Body of pancreas (tissue), 4 donors: ENCODE measurements at regions not wholly inside any gene's neighbourhood (a gene's known extent, or its start where the extent isn't known, plus 50 kb on each side); places are given as distances from the start of the nearest gene placed in this dataset.

Source experiments
- ATAC-seq: fragments of 150-250 bp; one replicate; pipeline ENCODE4 v1.9.1; 2016
- DNase-seq, 4 donors: peaks; one replicate each; pipeline ENCODE4 v3.0.0-alpha.2; 2019
- H3K27ac ChIP-seq, 4 donors: fragments of 200-600 bp; sonication (generic); 1 replicate in 3 of 4; 2 replicates in 1 of 4; pipeline versions ENCODE4 v1.5.1 to v1.6.1; 2016 to 2019; ENCODE audit warnings: mild to moderate bottlenecking in 1 of 4, mixed read lengths in 1 of 4, moderate library complexity in 1 of 4
- H3K27me3 ChIP-seq, 2 donors: fragments of 200-600 bp; sonication (generic); one replicate each; pipeline ENCODE4 v1.6.0; 2016; ENCODE audit warnings: mild to moderate bottlenecking in 1 of 2
- H3K36me3 ChIP-seq, 2 donors: fragments of 200-600 bp; sonication (generic); replicated peaks in 1 of 2; 2 replicates each; pipeline ENCODE4 v1.5.1; 2016; ENCODE audit warnings: low read depth in 2 of 2; ENCODE audit not compliant: insufficient read depth in 1 of 2
- H3K4me1 ChIP-seq: fragments of 200-600 bp; sonication (generic); one replicate; pipeline ENCODE4 v1.6.0; 2016
- H3K4me3 ChIP-seq, 2 donors: fragments of 200-600 bp; sonication (generic); 1 replicate in 1 of 2; 2 replicates in 1 of 2; pipeline ENCODE4 v1.5.1; 2016 to 2019
- H3K9me3 ChIP-seq, 3 donors: fragments of 200-600 bp; sonication (generic); 1 replicate in 2 of 3; 2 replicates in 1 of 3; pipeline ENCODE4 v1.5.1; 2016
- CTCF ChIP-seq, 7 experiments: fragments of 450-650 bp in 4 of 7; fragments of 200-600 bp in 3 of 7; sonication (generic) in 3 of 7; IDR thresholded peaks; one replicate each; pipeline ENCODE4 v1.5.1; 2016 to 2019; ENCODE audit warnings: antibody characterized with exemption in 7 of 7
- POLR2A ChIP-seq, 3 donors: fragments of 450-650 bp; IDR thresholded peaks; one replicate each; pipeline ENCODE4 v1.6.1; 2016; ENCODE audit warnings: antibody characterized with exemption in 3 of 3, mild to moderate bottlenecking in 2 of 3
- WGBS, 2 donors: methylation state at CpG; one replicate each; pipeline ENCODE4 v1.1.5; 2017; 5-methylcytosine and 5-hydroxymethylcytosine counted together
- intact Hi-C: fragments of 100-400 bp; cut with DNase I; formaldehyde crosslinking; loops from one replicate; pipeline ENCODE4 v1.15.1; 2023

GRCh38 chr2:16336916-16337315 lies 328.7 kb downstream of the CYRIA start:
- Histone ChIP-seq H3K4me1 (no peaks in the 10 kb centered on the region), H3K36me3 (no peaks in the 10 kb centered on the region), H3K27me3 (no peaks in the 10 kb centered on the region), H3K9me3 (peaks cover 0 to 7% (median 0%) of the 10 kb centered on the region in 3 donors), H3K27ac (no peak overlapping the region), H3K4me3 (no peak overlapping the region)
- DNase-seq (no peak), ATAC-seq (no peak)
- TF ChIP-seq POLR2A (IDR thresholded peaks at IDR 0.05): no peak
- no peak for TF ChIP-seq CTCF (IDR thresholded peaks at IDR 0.05)
- intact Hi-C loops: no loop called here
- WGBS, 2 donors: 83 to 84% methylated on average over 7 of the region's 7 CpGs

GRCh38 chr2:16336491-16336890 lies 329.1 kb downstream of the CYRIA start:
- TF ChIP-seq POLR2A (IDR thresholded peaks at IDR 0.05) (no peak), CTCF (IDR thresholded peaks at IDR 0.05) (no peak)
- H3K36me3 ChIP-seq: no peaks in the 10 kb centered on the region
- no peaks in the 10 kb centered on the region for H3K27me3 ChIP-seq
- no peak overlapping the region for H3K27ac ChIP-seq
- no peak for ATAC-seq
- intact Hi-C loops: no loop called here
- no peak overlapping the region for H3K4me3 ChIP-seq
- H3K9me3 ChIP-seq: peaks cover 0 to 7% (median 0%) of the 10 kb centered on the region in 3 donors
- no peak for DNase-seq
- no peaks in the 10 kb centered on the region for H3K4me1 ChIP-seq
- 73 to 86% methylated on average over 1 of the region's 1 CpG for WGBS, 2 donors

DNA sequence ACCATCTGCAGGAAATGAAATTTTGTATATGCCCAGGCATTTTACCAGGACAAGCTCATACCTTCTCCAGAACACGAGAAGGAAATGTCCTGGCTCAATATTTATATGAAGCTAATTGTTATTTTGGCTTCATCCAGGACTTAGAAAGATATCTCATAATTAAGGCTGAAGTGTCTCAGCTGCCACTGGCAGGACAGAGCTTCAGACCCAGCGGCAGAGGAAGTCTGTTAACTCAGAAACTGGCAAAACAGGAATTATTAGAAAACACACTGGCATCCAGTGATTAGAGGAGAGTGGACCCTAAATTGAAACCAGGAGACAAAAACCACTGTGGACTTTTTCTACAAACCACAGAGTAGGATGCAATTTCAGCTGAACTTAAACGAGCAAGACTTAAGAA lies 329.7 kb downstream of the CYRIA start:
- H3K27me3 ChIP-seq: no peaks in the 10 kb centered on the region
- WGBS, 2 donors: 44 to 60% methylated on average over 3 of the region's 3 CpGs
- intact Hi-C loops: no loop called here

DNA sequence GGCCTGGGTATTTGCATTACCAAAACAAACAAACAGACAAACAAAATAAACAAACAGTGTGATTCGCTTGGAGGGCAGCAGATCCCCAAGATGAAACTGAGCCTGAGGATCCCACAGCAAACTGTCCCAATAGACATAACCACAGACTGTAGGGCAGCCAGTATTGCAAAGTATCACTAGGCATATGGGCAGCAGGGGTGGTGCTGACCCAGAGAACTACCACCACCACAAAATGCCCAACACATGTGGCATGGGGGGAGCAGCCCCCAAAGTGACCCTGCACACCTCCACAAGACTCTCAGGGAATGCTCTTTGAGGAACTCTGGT lies 330.1 kb downstream of the CYRIA start:
- intact Hi-C loops: no loop called here
- Histone ChIP-seq H3K36me3 (no peaks in the 10 kb centered on the region), H3K27me3 (no peaks in the 10 kb centered on the region), H3K4me3 (no peak overlapping the region), H3K4me1 (no peaks in the 10 kb centered on the region), H3K27ac (no peak overlapping the region), H3K9me3 (no peaks in the 10 kb centered on the region)
- ATAC-seq (no peak), DNase-seq (no peak)
- 83 to 86% methylated on average over 1 of the region's 1 CpG for WGBS, 2 donors
- TF ChIP-seq CTCF (IDR thresholded peaks at IDR 0.05) (no peak), POLR2A (IDR thresholded peaks at IDR 0.05) (no peak)

More for the DNA sequence above, 329.7 kb downstream of the CYRIA start:
- no peak overlapping the region for H3K4me3 ChIP-seq
- DNase-seq (no peak), ATAC-seq (no peak)
- H3K27ac ChIP-seq: no peak overlapping the region
- H3K36me3 ChIP-seq: no peaks in the 10 kb centered on the region
- no peak for TF ChIP-seq POLR2A (IDR thresholded peaks at IDR 0.05)
- no peak for TF ChIP-seq CTCF (IDR thresholded peaks at IDR 0.05)
- H3K4me1 ChIP-seq: no peaks in the 10 kb centered on the region
- H3K9me3 ChIP-seq: peaks cover 0 to 4% (median 0%) of the 10 kb centered on the region in 3 donors

DNA sequence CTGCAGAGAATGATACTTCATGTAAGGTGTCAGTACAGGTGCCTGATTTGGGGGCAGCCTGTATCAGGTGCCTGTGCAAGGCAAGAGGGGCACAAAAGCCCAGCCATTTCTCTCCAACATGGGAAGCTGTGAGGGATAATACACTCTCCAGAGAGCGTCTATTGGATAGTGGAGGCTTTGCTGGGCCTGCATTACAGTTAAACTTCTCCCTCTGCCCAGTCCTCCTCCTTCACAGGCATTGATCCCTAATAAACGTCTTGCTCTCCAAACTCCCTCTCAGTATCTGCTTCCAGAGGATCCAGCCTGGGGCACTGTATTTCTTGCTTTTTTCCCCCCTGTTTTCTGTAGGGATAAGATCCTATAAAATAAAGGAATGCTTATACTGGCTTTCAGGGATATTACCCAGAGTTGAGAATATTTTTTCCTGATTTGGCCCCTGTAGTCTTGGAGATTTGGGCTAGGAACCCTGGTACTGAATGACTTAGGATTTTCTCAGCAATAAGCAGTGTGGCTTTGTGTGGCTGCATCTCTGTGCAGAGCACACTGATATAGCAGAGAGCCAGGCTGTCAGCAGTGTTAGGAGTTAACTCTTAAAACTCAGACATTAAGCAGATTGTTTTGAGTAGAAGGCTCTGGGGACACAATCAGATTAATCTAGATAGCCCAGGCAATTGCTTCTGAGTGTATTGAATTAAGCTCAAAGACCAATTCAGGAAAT lies 330.6 kb downstream of the CYRIA start:
- 25 to 49% methylated on average over 2 of the region's 2 CpGs for WGBS, 2 donors
- ATAC-seq (no peak), DNase-seq (no peak)
- intact Hi-C loops: no loop called here
- Histone ChIP-seq H3K27me3 (no peaks in the 10 kb centered on the region), H3K4me1 (no peaks in the 10 kb centered on the region), H3K4me3 (no peak overlapping the region), H3K27ac (no peak overlapping the region), H3K9me3 (no peaks in the 10 kb centered on the region), H3K36me3 (no peaks in the 10 kb centered on the region)
- TF ChIP-seq CTCF (IDR thresholded peaks at IDR 0.05): no peak
- TF ChIP-seq POLR2A (IDR thresholded peaks at IDR 0.05): no peak
